AG04449 (cell line): ENCODE measurements at regions not wholly inside any gene's neighbourhood (a gene's known extent, or its start where the extent isn't known, plus 50 kb on each side); places are given as distances from the start of the nearest gene placed in this dataset.

Source experiments
- CTCF ChIA-PET: fragments of 350-600 bp; formaldehyde crosslinking; extraction: SDS; loops from one replicate; lab custom pipeline; 2021; ENCODE audit warnings: antibody characterized with exemption; lab: Yijun Ruan, JAX
- POLR2A ChIA-PET: fragments of 400-600, 350-600 bp; formaldehyde crosslinking; extraction: SDS; loops from one replicate; lab custom pipeline; 2020; ENCODE audit warnings: antibody characterized with exemption, inconsistent platforms; lab: Yijun Ruan, JAX
- DNase-seq: peaks from one replicate; pipeline ENCODE4 v3.0.0-alpha.2; 2010; ENCODE audit warnings: low read depth, low spot score
- H3K4me3 ChIP-seq: 2 replicates; pipeline ENCODE4 v1.5.1; 2011; ENCODE audit warnings: low read depth, mild to moderate bottlenecking, control low read depth, low read length
- TF ChIP-seq, protein P1 (sequence below): IDR thresholded peaks from one replicate; pipeline ENCODE4 v1.5.1; 2011; ENCODE audit warnings: mild to moderate bottlenecking, moderate library complexity, low read length, control low read depth, inconsistent platforms; ENCODE audit not compliant: insufficient read depth; ENCODE audit errors: missing control alignments

DNA sequence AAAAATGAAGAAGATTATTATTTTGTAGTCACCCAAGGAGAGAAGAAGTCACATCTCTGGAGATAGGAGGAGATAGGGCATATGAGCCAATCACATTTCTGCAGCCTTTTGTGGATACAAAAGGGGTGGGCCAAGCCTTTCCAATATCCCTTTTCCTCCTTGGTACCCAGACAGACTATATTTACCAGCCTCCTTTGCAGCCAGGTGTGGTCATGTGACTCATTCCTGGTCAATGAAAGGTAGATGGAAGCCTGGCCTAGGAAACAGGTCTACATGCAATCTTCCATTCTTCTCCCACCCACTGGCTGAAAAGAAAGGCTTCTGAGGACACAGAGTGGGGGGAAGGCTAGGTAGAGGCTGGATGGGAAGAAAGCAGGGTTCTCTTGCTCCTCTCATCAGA is 58.1 kb upstream of the ERG start:
- H3K4me3 ChIP-seq, result no peak overlapping the region
- DNase-seq, result no peak
- CTCF ChIA-PET, result no interaction called here
- TF ChIP-seq, protein P1, sequence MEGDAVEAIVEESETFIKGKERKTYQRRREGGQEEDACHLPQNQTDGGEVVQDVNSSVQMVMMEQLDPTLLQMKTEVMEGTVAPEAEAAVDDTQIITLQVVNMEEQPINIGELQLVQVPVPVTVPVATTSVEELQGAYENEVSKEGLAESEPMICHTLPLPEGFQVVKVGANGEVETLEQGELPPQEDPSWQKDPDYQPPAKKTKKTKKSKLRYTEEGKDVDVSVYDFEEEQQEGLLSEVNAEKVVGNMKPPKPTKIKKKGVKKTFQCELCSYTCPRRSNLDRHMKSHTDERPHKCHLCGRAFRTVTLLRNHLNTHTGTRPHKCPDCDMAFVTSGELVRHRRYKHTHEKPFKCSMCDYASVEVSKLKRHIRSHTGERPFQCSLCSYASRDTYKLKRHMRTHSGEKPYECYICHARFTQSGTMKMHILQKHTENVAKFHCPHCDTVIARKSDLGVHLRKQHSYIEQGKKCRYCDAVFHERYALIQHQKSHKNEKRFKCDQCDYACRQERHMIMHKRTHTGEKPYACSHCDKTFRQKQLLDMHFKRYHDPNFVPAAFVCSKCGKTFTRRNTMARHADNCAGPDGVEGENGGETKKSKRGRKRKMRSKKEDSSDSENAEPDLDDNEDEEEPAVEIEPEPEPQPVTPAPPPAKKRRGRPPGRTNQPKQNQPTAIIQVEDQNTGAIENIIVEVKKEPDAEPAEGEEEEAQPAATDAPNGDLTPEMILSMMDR, result no peak
- POLR2A ChIA-PET, result no interaction called here

- H3K4me3 ChIP-seq, result no peak overlapping the region
- CTCF ChIA-PET, result no interaction called here
- no peak for DNase-seq
- TF ChIP-seq, protein P1, result no peak
- POLR2A ChIA-PET, result no interaction called here
Measured at GRCh38 chr21:38561205-38561604, 62.9 kb upstream of the ERG start.

- ChIA-PET CTCF (interaction anchor here (0.9 kb wide), 1 partner anchor 150 kb away, joined by 3 read pairs; no protein-coding TSS in a partner anchor), POLR2A (no interaction called here)
- no peak overlapping the region for H3K4me3 ChIP-seq
- TF ChIP-seq, protein P1, result no peak
- no peak for DNase-seq
Measured at GRCh38 chr21:38561613-38562581, 63.6 kb upstream of the ERG start.

- POLR2A ChIA-PET, result no interaction called here
- TF ChIP-seq, protein P1, result no peak
- CTCF ChIA-PET, result interaction anchor here (0.6 kb wide), 1 partner anchor 54 kb away, joined by 3 read pairs; no protein-coding TSS in a partner anchor
- peak overlapping the region; percentile 39 for H3K4me3 ChIP-seq
- no peak for DNase-seq
Measured at GRCh38 chr21:38567335-38567969, 69.2 kb upstream of the ERG start.

GRCh38 chr21:38567970-38568360 is 69.7 kb upstream of the ERG start:
- ChIA-PET POLR2A (no interaction called here), CTCF (interaction anchor here (0.6 kb wide), 1 partner anchor 55 kb away, joined by 3 read pairs; no protein-coding TSS in a partner anchor)
- TF ChIP-seq, protein P1, result no peak
- DNase-seq, result no peak
- H3K4me3 ChIP-seq, result peak overlapping the region; percentile 39; the same call in 1 of the 2 replicates

GRCh38 chr21:38569733-38570132 is 71.5 kb upstream of the ERG start:
- ChIA-PET POLR2A (no interaction called here), CTCF (no interaction called here)
- no peak overlapping the region for H3K4me3 ChIP-seq
- TF ChIP-seq, protein P1, result no peak
- no peak for DNase-seq
